ENCODE measurements at regions not wholly inside any gene's neighbourhood (a gene's known extent, or its start where the extent isn't known, plus 50 kb on each side); places are given as distances from the start of the nearest gene placed in this dataset.

- TF ChIP-seq CTCF (conservative IDR thresholded peaks at IDR 0.05; ENCODE audit: low read depth) = no peak
- no peak overlapping the region for H3K27ac ChIP-seq
- ChIA-PET CTCF (interaction anchor here (0.6 kb wide), 1 partner anchor 46 kb away, joined by 4 read pairs; no protein-coding TSS in a partner anchor), POLR2A (ENCODE audit: low non-redundant PET) (no interaction called here)
- DNase-seq (ENCODE audit: low spot score) = no peak
Measured at GRCh38 chr10:35705051-35705450, 63.0 kb upstream of the FZD8 start.

- TF ChIP-seq CTCF (conservative IDR thresholded peaks at IDR 0.05; ENCODE audit: low read depth) = no peak
- ChIA-PET POLR2A (ENCODE audit: low non-redundant PET) (no interaction called here), CTCF (no interaction called here)
- no peak for DNase-seq (ENCODE audit: low spot score)
- H3K27ac ChIP-seq = no peak overlapping the region
Measured at GRCh38 chr10:35704401-35704800, 62.3 kb upstream of the FZD8 start.

- H3K27ac ChIP-seq = no peak overlapping the region
- TF ChIP-seq CTCF (conservative IDR thresholded peaks at IDR 0.05; ENCODE audit: low read depth) = no peak
- ChIA-PET POLR2A (ENCODE audit: low non-redundant PET) (no interaction called here), CTCF (no interaction called here)
- DNase-seq (ENCODE audit: low spot score) = no peak
Measured at GRCh38 chr10:35700487-35700882, 58.4 kb upstream of the FZD8 start.

GRCh38 chr10:35699848-35700486 is 57.9 kb upstream of the FZD8 start:
- CTCF ChIA-PET = no interaction called here
- no peak for DNase-seq (ENCODE audit: low spot score)
- H3K27ac ChIP-seq = no peak overlapping the region
- POLR2A ChIA-PET (ENCODE audit: low non-redundant PET) = no interaction called here
- TF ChIP-seq CTCF (conservative IDR thresholded peaks at IDR 0.05; ENCODE audit: low read depth) = no peak

- no peak for DNase-seq (ENCODE audit: low spot score)
- no peak for TF ChIP-seq CTCF (conservative IDR thresholded peaks at IDR 0.05; ENCODE audit: low read depth)
- ChIA-PET CTCF (no interaction called here), POLR2A (ENCODE audit: low non-redundant PET) (no interaction called here)
- no peak overlapping the region for H3K27ac ChIP-seq
Measured at GRCh38 chr10:35696392-35697287, 54.5 kb upstream of the FZD8 start.

GRCh38 chr10:35693800-35694199 is 51.7 kb upstream of the FZD8 start:
- no peak overlapping the region for H3K27ac ChIP-seq
- CTCF ChIA-PET = no interaction called here
- POLR2A ChIA-PET (ENCODE audit: low non-redundant PET) = no interaction called here
- no peak for DNase-seq (ENCODE audit: low spot score)
- TF ChIP-seq CTCF (conservative IDR thresholded peaks at IDR 0.05; ENCODE audit: low read depth) = no peak

Measured in RWPE1 (cell line).